MM.1S (cell line): ENCODE measurements at regions not wholly inside any gene's neighbourhood (a gene's known extent, or its start where the extent isn't known, plus 50 kb on each side); places are given as distances from the start of the nearest gene placed in this dataset.

Experiments used
- CTCF ChIP-seq: fragments of 300-600 bp; sonication (generic); IDR thresholded peaks from 2 replicates; pipeline ENCODE4 v1.5.1; 2016; ENCODE audit warnings: antibody characterized with exemption, low read length, mixed read lengths
- EZH2 ChIP-seq: fragments of 300-600 bp; sonication (generic); optimal IDR thresholded peaks from 2 replicates; pipeline ENCODE3; 2017; ENCODE audit warnings: low read depth, mild to moderate bottlenecking, antibody characterized with exemption, low read length, mixed read lengths
- EZH2phosphoT487 ChIP-seq: fragments of 300-600 bp; sonication (generic); IDR thresholded peaks from 2 replicates; pipeline ENCODE4 v1.6.1; 2018; ENCODE audit warnings: antibody characterized with exemption, low read length

GRCh38 chr10:123595661-123596060 lies 70.5 kb upstream of the GPR26 start:
- TF ChIP-seq CTCF (no peak), EZH2 (no peak), EZH2phosphoT487 (no peak)
